ENCODE measurements at regions not wholly inside any gene's neighbourhood (a gene's known extent, or its start where the extent isn't known, plus 50 kb on each side); places are given as distances from the start of the nearest gene placed in this dataset.

DNA sequence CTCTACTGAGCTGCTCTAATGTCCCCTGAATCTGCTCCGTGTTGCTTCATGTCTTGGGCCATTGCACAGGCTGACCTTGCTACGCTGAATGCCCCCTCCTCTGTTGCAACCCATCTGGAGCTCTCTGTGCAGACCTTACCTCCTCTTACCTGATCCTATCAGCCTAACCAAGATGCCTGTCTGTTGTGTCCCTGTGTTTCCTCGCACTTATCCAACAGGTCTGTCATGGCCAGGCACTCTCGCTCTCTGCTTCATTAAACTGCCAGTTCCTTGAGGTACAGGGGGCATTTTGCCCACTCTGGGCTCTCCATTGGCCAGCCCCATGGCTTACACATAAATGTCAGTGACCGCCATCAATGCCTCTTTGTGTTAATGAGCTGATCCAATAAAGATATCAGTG, 277.7 kb upstream of the TSHZ3 start:
- H3K4me2 ChIP-seq (ENCODE audit: low read length): no peak overlapping the region
- no peaks in the 10 kb centered on the region for H3K79me2 ChIP-seq (ENCODE audit: low read length)
- no peak overlapping the region for H3K4me3 ChIP-seq (ENCODE audit: low read length)
- H3K27me3 ChIP-seq (ENCODE audit: low read depth, low read length): no peaks in the 10 kb centered on the region
- H4K20me1 ChIP-seq (ENCODE audit: insufficient read depth, low read length): no peaks in the 10 kb centered on the region
- H3K36me3 ChIP-seq (replicated peaks; ENCODE audit: low read depth, low read length): no peaks in the 10 kb centered on the region
- H2AFZ ChIP-seq (ENCODE audit: low read depth, low read length): no peak overlapping the region
- no peaks in the 10 kb centered on the region for H3K4me1 ChIP-seq (ENCODE audit: low read length)
- no peak for TF ChIP-seq EZH2phosphoT487 (IDR thresholded peaks at IDR 0.05; ENCODE audit: low read depth)
- TF ChIP-seq, protein P1, sequence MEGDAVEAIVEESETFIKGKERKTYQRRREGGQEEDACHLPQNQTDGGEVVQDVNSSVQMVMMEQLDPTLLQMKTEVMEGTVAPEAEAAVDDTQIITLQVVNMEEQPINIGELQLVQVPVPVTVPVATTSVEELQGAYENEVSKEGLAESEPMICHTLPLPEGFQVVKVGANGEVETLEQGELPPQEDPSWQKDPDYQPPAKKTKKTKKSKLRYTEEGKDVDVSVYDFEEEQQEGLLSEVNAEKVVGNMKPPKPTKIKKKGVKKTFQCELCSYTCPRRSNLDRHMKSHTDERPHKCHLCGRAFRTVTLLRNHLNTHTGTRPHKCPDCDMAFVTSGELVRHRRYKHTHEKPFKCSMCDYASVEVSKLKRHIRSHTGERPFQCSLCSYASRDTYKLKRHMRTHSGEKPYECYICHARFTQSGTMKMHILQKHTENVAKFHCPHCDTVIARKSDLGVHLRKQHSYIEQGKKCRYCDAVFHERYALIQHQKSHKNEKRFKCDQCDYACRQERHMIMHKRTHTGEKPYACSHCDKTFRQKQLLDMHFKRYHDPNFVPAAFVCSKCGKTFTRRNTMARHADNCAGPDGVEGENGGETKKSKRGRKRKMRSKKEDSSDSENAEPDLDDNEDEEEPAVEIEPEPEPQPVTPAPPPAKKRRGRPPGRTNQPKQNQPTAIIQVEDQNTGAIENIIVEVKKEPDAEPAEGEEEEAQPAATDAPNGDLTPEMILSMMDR (IDR thresholded peaks at IDR 0.05; ENCODE audit: low read depth, low read length): no peak
- no peak overlapping the region for H3K27ac ChIP-seq (ENCODE audit: low read length)
- no peak overlapping the region for H3K9ac ChIP-seq (ENCODE audit: low read length)
- no peaks in the 10 kb centered on the region for H3K9me3 ChIP-seq (ENCODE audit: insufficient read depth, low read length)

DNA sequence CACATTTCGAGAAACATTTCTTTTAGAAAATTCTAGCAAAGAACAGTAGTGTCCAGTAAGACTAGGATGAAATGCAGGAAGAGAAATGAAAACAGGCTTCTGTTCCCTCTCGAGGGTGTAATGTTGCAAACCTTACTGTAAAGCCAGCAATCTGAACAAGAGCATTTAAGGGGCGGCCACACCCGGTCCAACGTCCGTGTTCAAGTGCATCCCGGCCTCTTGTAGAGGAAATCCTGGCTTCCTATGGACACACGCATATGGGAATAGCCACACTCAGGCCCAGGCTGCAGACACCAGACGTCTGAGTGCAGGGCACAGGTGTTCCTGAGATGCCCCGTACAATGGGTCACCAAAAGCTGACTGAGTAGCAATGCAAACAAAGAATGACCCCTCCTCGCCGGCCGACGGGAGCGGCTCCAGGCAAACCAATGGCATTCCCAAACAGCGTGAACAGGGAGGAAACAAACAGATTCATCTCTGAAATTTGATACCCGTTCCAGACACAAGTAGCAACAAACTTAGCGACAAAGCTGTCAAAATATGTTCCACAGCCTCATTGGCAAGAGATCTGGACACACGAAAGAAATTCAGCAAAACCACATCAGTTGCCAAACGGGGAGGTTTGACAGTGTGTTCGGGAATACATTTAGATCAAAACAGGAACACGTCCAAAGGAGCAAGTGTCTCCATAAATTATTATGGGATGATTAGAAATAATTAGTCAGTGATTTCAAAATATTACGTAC, 278.6 kb upstream of the TSHZ3 start:
- H3K36me3 ChIP-seq (replicated peaks; ENCODE audit: low read depth, low read length): no peaks in the 10 kb centered on the region
- H2AFZ ChIP-seq (ENCODE audit: low read depth, low read length): no peak overlapping the region
- no peak overlapping the region for H3K9ac ChIP-seq (ENCODE audit: low read length)
- TF ChIP-seq, protein P1 (IDR thresholded peaks at IDR 0.05; ENCODE audit: low read depth, low read length): no peak
- no peak for TF ChIP-seq EZH2phosphoT487 (IDR thresholded peaks at IDR 0.05; ENCODE audit: low read depth)
- no peak overlapping the region for H3K27ac ChIP-seq (ENCODE audit: low read length)
- no peaks in the 10 kb centered on the region for H4K20me1 ChIP-seq (ENCODE audit: insufficient read depth, low read length)
- no peaks in the 10 kb centered on the region for H3K79me2 ChIP-seq (ENCODE audit: low read length)
- H3K4me2 ChIP-seq (ENCODE audit: low read length): no peak overlapping the region
- no peaks in the 10 kb centered on the region for H3K27me3 ChIP-seq (ENCODE audit: low read depth, low read length)
- H3K4me1 ChIP-seq (ENCODE audit: low read length): no peaks in the 10 kb centered on the region
- H3K9me3 ChIP-seq (ENCODE audit: insufficient read depth, low read length): no peaks in the 10 kb centered on the region
- no peak overlapping the region for H3K4me3 ChIP-seq (ENCODE audit: low read length)

DNA sequence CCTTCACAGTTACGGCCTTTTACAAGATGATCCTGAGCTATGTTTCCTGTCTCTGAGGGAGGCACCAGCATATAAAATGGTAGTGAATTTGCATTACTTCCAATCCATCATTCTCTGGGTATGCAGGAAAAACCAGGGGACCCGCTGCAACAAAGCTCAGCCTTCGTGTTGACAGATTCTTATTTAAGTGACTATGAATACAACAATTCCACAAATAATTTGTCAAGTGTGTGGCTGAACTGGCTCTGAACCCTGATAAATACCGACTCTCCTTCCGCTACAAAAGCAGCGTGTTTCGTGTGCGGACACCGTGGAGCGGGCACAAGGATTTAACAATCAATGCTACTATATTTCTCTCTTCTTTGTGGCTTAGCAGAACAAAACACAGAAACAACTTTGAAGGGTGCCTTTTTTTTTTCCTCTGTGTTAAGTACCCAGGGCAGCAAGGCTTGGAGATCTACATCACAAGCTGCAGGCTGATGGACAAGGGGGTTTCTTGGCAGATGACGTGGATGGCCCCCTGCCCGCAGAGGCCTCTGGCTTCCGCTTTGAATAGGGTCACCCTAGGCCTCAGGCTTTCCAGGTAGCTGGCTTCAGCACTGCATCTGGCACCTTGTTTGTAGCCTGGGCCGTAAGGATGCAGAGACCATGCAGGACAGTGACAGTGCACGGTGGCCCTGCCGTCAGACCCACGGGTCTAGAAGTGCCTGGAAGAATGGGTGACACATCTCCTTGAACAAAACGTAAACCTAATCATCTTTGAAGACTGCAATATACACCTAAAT, 280.5 kb upstream of the TSHZ3 start:
- H3K4me3 ChIP-seq (ENCODE audit: low read length): no peak overlapping the region
- TF ChIP-seq EZH2phosphoT487 (IDR thresholded peaks at IDR 0.05; ENCODE audit: low read depth): no peak
- TF ChIP-seq, protein P1 (IDR thresholded peaks at IDR 0.05; ENCODE audit: low read depth, low read length): no peak
- no peak overlapping the region for H3K4me2 ChIP-seq (ENCODE audit: low read length)
- H3K9me3 ChIP-seq (ENCODE audit: insufficient read depth, low read length): no peaks in the 10 kb centered on the region
- H3K27me3 ChIP-seq (ENCODE audit: low read depth, low read length): no peaks in the 10 kb centered on the region
- H4K20me1 ChIP-seq (ENCODE audit: insufficient read depth, low read length): no peaks in the 10 kb centered on the region
- no peak overlapping the region for H2AFZ ChIP-seq (ENCODE audit: low read depth, low read length)
- H3K9ac ChIP-seq (ENCODE audit: low read length): no peak overlapping the region
- H3K79me2 ChIP-seq (ENCODE audit: low read length): no peaks in the 10 kb centered on the region
- H3K27ac ChIP-seq (ENCODE audit: low read length): no peak overlapping the region
- H3K4me1 ChIP-seq (ENCODE audit: low read length): no peaks in the 10 kb centered on the region
- H3K36me3 ChIP-seq (replicated peaks; ENCODE audit: low read depth, low read length): no peaks in the 10 kb centered on the region

DNA sequence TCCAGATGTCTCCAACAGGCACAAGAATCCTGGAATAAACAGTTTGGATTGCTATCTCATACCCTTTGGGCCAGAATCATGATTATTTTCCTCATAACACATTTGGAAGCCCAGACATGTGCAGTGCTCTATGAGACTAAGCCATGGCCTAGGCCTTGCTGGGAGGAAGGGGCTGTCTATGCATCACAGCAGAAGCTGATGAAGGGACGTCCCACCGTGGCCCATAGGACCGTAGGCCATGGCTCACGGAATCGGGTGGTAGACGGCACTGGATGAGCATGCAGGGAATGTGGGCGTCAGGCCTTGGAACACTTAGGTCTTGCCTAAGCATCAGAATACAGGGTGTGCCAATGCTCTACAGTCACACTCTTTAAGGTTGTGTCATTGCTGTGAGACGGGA, 283.8 kb upstream of the TSHZ3 start:
- Histone ChIP-seq H3K9me3 (ENCODE audit: insufficient read depth, low read length) (no peaks in the 10 kb centered on the region), H3K9ac (ENCODE audit: low read length) (no peak overlapping the region), H3K4me1 (ENCODE audit: low read length) (no peaks in the 10 kb centered on the region), H3K4me2 (ENCODE audit: low read length) (no peak overlapping the region), H3K27me3 (ENCODE audit: low read depth, low read length) (no peaks in the 10 kb centered on the region), H4K20me1 (ENCODE audit: insufficient read depth, low read length) (no peaks in the 10 kb centered on the region), H3K36me3 (replicated peaks; ENCODE audit: low read depth, low read length) (no peaks in the 10 kb centered on the region), H3K27ac (ENCODE audit: low read length) (no peak overlapping the region), H3K4me3 (ENCODE audit: low read length) (no peak overlapping the region), H3K79me2 (ENCODE audit: low read length) (no peaks in the 10 kb centered on the region), H2AFZ (ENCODE audit: low read depth, low read length) (no peak overlapping the region)
- TF ChIP-seq, protein P1 (IDR thresholded peaks at IDR 0.05; ENCODE audit: low read depth, low read length): no peak
- no peak for TF ChIP-seq EZH2phosphoT487 (IDR thresholded peaks at IDR 0.05; ENCODE audit: low read depth)

Measured in OCI-LY3 (cell line).